Effector CD8-positive, alpha-beta T cell (primary cell): ENCODE measurements at regions not wholly inside any gene's neighbourhood (a gene's known extent, or its start where the extent isn't known, plus 50 kb on each side); places are given as distances from the start of the nearest gene placed in this dataset.
A peak's percentile ranks its signal among the peaks of the same experiment; 100 is the strongest.

Experiments used
- DNase-seq: peaks from one replicate; lab custom pipeline; 2025; lab: John Stamatoyannopoulos, UW

DNA sequence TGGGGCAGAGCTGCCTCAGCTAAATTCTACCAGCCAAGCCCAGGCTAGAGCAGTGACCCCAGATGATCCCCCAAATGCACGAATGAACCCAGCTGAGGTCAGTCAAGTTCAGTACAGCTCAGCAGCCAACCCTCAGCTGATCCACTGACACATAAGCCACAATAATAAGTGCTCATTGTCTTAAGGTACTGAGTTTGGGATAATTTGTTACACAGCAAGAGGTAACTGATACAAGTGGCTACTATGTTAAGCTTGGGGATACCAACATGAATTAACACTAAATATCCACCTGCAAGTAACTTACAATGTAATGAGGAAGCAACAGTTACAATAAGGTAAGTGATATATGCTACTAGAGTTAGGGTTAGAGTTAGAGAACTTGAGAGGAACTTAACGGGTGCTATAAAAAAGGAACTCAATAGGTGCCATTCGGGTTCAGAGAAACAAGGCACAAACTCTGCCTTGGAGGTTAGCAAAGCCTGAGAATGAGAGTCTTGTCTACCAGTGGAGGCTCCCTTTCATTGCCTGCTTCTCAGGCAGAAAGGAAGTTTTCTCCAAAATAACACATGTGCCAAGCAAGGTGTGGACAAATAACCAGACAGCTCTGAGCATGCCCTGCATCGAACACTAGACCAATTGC is 189.4 kb downstream of the ARL4C start:
- DNase-seq, result no peak

DNA sequence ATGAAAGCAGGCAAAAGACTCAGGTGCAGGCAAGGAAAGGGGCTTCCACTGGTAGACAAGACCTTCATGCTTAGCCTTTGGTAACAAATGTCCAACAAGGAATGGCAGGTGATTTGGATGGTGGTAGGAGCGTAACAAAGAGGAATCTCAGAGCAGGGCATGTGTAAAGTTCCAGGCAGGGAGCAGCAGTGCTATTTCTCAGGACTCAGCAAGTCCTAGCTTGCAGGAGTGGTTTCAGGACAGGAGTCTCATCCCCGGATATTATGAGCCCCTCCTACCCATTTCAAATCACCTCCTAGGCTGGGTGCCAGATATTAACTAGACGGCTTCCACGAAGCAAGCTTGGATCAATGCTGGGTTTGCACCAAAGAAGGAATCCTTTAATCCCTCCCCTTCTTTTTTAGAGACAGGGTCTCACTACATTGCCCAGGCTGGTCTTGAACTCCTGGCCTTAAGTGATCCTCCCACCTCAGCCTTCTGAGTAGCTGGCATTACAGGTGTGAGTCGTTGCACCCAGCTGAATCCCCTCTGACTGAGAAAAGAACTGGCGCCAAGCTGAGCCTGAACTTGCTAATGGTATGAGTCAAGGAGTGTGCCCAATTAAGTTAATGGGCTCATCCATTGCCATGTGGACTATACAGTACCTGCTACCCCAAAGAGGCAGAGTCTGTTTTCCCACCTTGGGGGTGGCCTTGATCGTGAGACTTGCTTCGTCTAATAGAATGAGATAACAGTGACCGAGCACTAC is 190.3 kb downstream of the ARL4C start:
- no peak for DNase-seq

DNA sequence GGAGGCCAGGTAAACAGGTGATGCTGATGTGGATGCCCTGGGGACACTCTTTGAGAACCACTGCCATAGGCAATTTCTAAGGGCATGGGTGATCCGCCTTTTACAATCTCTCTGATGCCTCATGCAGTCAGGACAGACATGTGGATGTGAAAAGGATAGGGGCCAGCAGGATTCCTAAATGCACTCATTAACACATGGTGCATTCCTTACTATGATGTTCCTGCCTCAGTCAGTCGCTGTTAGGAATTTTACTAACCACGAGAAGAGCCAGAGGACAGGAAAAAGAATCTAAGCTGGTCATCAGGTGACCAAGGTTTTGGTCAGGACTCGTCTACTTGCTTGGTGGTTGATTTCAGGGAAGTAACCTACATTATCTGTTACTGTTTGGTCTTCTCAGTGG is 191.0 kb downstream of the ARL4C start:
- no peak for DNase-seq

DNA sequence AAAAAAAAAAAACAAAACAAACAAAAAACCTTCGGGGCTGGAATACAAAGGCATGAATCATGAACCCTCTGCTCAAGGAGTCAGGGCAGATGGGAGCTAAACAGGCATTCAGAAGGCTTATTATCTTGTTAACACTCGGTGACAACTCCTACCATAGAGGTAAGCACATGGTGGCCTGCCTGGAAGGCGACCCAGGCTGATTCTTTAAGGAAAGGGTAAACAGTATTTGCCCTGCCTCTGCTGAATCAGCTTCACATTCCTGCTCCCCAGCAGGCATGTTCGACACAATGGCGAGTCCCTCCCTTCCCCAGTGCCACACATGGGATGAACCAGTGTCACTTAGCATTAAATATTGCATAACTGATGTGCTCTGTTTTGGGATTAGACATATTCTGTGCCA is 191.9 kb downstream of the ARL4C start:
- DNase-seq, result no peak

DNA sequence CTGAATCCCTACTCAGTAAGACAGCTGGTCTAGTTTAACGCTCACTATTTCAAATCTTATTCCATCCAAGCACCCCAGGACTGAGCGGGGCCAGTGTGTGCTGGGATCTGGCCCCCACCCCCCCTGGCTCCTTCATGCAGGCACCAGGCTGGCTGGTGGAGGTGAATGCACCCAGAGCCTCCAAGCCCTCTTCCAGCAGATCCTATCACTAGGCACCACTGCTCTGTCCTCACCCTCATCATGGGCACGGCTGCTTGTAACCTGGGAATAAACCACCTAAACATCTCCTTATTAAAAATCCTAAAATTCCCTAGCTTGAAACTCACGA is 194.3 kb downstream of the ARL4C start:
- DNase-seq, result no peak

DNA sequence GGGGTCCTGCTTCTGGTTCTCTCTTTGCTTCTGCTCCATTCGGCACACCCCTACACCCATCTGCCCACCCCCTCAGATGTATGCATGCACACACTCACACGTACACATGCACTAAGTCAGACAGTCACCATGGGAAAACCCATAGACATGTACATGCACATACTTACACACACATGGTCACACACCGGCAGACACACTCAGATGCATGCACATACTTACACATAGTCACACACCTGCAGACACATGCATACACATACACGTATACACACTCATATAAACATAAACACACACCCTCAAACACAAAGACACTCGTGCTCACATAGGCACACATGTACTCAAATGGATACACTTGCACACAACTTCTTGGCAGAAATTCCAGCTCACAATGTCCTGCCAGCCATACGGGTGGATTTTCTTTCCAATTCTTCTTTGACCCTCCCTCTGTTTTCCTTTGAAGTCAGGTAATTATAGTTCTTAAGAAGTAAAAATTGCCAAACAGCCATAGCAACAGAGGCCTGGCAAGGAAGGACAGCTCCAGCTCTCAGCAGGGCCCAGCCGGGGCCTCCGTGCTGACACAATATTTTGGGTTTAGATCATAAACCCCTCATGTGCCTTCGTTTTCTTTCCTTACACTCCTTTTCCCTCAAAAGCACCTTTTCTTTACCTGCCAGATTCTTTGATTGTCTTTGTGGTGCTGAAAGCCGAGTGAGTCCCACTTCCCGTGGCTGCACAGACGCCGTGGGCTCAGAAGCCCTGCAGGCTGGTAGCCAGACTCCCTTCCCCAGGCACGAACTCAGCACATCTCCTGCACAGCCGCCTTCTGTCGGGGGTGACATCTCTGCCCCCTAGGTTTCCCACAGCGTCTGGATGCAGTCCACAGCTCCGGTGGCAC is 195.7 kb downstream of the ARL4C start:
- DNase-seq, result no peak

DNA sequence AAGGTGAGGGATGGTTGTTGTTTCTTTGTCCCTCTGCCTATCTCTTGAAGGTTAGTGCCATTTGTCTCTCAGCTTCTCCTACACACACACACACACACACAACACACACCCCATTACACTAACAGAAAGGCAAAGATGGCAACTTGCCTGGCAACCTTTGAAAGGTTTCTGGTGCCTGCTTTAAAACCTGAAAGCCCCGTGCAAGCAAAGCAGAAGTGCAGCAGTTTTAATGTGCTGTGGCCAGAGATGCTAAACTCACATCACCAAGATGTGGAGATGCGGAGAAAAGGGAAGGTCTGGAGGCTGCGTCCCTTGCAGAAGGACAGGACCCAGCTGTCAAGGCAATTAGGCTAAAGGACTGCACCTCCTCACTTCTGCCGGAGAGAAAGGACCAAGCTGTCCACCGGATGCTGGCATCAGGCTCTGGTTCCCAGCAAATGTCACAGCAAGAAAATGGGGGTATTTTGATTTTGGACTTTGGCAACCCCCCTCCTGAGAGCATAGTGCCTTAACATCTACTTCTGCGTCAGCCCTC is 196.4 kb downstream of the ARL4C start:
- DNase-seq, result no peak

DNA sequence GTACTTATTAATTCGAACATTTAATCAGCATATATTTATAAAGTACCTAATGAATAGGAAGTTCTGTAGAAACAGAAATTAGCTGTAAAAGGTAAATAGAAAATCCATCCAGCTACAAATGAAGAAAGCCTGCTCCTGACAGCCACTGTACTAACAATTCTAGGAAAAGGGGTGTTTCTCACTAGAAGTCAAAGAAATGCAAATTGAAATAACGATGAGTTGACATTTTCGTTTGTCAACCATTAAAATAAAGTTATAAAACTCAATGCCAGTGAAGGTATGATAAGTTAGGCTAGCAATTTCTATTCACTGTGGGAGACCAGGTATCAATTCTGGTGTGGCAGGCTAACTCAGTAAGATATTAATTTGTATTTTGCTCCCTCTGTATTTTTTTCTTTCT is 198.0 kb downstream of the ARL4C start:
- DNase-seq, result no peak

DNA sequence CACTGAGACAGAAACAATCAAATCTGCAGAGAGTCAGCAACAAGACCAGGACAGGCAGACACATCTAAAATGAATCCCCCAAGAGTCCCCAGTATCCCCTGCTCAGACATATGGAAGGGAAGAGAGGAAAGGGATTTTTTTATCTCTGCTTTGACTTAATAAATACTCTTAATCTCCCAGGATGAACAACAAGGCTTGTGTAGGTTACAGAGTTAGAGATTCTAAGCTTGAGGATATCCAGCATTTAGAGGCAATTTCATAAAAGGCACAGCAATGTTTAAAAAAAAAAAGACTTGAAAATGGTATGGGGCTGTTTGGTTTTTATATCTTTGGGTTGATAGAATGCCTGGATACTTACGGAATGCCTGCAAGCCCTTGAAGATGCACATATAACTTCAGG is 199.9 kb downstream of the ARL4C start:
- DNase-seq, result no peak

DNA sequence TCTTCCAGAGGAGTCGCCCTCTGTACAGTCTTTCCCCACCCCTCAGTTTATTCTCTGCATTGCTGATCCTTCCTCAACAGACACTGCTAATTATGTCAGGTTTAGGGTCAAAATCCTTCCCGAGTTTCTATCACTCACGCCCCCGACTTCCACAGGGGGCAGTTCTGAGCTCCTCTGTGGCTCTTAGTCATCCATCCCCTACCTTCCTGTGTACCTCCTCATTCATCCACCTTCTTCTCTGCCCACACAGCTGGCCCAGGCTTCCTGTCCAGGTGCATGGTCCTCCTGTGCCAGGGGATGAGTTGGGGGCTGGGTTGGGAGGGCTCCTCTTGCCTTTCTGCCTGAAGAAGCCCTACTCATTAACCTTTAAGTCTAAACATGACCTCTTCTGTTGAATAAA is 202.9 kb downstream of the ARL4C start:
- DNase-seq, result no peak

DNA sequence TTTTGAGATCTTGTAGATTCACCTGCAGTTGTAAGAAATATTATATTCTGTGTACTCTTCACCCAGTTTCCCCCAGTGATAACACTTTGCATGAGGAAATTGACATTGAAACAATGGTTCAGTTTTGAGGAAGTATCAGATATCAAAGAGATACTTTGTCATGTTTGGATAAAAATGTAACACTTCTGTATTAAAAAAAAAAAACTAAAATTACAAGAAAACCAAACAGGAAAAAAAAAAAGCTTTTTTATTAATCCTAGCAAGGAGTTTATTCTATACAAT is 204.0 kb downstream of the ARL4C start:
- DNase-seq, result no peak

DNA sequence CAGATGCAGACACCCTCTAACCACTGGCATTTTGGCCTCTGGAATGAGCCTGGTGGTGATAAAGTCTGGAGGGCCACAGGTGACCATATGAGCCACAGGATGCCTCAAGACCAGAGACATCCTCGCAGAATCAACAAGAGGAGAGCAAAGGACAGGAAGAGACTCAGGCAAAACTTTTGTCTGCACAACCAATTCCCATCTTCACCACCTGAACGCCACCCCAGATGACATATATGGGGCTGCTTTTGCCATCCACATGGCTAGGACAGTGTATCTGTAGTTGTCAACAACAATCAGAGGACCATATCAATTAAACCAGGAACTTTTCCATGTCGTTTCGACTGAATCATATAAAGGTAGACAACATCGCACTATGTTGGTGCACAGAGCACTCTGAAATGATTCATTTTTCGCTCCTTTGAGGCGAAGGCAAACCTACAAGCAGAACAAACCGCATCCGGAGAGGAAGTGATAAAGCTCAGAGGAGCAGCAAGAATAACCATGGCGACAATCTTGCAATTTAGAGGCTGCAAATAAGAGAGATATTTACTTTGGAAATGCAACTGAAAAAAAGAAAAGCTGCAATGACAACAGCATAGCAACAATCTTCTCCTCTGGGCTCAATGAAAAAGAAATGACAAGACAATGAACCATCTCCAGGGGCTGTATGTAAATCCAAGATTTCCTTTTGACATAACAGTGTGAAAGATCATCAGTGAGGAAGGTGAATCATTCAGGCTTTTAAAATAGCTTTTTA is 204.5 kb downstream of the ARL4C start:
- DNase-seq, result peak; percentile 40

DNA sequence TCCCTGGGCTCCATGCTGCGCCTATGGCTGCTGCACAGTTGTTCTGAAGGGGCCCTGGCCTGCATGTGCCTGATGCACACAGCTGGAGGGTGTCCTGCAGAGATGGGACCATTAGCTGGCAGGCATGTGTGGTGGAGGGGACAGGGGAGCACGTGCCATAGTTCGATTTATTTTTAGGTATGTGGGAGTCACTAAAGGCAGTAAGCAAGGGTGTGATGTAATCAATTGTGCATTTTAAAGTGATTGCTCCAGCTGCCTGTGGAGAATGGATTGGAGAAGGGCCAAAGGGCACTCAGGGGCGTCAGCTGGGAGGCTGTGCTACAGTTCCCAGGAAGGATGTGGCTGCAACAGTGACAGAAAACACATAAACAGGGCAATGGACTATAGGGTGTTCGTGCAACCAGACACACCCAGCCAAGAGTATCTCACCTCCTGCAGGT is 205.1 kb downstream of the ARL4C start:
- DNase-seq, result no peak

DNA sequence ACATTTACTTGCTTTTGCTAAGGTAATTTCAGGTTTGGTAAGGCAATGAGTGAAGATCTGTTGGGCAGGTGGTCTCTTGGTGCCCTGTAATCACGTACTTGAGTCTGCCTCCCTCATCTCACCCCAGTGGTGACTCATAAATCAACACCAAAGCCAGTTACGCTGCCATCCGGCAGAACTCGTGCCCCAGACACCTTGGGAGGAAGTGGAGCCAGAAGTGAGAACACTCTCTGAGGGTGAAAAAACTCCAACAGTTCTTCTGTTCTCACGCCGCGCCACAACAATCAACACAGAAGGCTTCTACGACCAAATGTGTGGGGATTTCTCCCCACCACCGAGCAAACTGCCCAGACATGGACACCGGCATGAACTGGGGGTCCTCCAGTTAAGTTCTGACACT is 206.2 kb downstream of the ARL4C start:
- DNase-seq, result peak; percentile 53

DNA sequence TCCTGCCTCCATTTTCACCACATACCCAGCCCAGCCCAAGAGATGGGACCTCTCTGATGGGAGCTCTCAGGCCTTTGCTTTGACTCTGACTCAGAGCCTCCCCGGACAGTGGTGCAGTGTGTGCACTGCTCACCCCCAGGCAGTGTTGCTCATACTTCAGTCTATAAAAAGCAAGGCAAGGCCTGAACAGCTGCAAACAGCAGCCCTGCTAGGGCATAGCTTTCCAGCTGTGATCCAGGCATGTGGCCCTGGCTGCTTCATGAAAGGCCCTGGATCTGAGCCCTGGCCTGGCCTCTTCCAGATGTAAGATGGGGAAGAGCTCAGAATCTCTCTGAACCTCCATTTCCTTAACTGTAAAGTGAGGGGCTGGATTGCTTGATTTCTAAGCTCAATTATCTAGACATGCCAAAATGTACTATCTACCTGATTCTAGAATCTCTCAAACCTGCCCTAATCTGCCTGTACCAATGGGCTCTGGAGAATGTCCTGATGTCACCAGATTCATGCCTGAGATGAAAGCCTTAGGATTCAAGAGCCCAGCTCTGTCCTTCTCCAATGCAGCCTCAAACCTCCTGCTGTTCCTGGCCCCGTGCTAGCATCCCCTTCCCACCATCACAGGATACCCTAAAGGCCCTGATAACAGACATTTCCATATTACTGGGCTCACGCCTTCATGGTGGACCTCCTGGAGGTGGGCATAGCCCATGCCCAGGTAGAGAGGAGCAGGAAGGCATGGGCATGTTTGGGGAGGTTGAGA is 206.9 kb downstream of the ARL4C start:
- no peak for DNase-seq

DNA sequence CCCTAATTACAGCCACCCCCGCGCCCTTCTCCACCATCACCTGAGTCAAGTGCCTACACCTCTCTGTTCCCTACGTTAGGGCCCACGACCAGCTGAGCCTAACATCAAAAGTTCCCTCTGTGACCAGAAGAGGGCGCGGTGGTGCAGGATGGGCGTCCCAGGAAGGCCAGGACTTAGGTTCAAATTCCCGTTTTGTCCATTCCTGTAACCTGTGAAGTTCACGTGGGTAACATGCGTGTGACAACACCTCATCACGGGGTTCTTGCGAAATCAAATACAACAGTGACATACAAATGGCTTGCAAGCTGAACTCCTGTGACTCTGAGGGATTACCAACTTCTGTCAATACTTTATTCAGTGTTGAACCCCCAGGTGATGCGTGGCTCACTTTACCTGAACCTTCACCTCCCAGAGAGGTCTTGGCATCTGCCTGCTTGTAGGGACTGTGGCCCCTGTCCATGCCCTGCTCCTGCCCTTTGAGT is 207.9 kb downstream of the ARL4C start:
- DNase-seq, result peak; percentile 52

DNA sequence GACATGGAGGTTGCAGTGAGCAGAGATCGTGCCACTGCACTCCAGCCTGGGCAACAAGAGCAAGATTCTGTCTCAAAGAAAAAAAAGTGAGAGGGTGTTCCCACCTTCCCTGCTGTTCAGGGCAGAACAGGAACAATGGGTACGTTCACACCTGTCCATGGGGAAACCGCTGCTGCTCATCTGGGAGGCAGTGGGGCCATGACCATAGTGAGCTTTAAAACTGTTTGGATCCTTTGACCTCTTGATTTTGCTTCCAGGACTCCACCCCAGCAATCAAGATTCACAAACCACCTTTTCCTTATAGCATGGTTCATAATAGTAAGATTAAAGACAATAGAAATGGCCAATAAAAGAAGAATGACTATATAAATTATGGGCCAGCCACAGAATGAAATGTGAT is 209.2 kb downstream of the ARL4C start:
- DNase-seq, result no peak

DNA sequence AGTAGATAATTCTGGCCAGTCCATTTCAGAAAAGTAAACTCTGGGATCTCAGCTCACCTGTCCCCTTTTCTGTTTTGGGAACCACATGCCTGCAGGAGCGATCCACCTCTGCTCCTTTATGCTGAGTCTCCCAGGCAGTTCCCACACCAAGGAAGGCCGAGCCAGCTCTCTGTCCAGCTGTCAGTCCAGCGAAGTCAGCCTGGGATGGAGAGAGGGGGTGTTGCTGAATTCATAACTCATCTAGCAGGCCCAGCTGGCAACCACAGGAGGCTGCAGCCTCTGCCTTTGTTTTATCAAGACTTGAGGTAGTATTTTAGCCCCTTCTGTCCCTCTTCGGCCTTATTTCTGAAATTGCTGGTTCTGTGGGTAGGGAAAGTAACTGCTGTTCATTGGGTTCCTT is 209.9 kb downstream of the ARL4C start:
- no peak for DNase-seq

DNA sequence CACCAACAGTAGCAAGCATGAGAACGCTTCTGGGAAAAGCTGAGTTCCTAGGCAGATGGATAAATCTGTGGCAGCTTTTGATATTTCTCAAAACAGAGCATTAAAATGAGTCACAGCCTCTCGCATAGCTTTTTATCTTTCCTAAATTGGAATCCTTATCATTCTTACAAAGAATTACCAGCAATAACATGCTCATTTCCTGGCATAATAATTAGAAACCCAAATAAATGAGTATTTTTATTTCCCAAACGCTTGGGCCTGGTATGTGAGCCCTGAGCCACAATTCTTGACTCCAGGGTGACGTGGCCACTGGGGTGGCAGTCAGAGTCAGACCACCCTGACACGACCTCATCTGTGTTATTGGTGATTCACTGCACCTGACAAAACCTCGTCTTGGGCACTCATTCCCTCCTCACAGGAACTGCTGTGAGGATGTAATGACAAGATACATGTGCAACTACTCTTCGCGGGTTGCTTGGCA is 210.7 kb downstream of the ARL4C start:
- no peak for DNase-seq

DNA sequence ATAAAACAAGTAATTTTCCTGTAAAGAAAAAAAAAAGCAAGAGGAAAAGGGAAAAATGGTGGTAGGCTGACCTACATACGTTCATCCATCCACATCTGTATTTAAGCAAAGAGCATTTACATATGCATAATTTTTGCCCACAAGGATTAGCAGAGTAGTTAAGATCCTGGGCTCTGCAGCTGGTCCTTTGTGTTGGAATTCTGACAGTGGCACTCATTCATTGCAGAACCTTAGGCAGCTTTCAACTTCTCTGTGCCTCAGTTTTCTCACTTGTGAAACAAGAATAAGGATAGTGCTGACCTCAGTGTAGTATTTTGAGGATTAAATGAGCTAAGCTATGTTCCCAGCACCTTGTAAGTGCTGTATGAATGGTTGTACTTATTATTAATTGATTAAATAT is 211.3 kb downstream of the ARL4C start:
- no peak for DNase-seq

DNA sequence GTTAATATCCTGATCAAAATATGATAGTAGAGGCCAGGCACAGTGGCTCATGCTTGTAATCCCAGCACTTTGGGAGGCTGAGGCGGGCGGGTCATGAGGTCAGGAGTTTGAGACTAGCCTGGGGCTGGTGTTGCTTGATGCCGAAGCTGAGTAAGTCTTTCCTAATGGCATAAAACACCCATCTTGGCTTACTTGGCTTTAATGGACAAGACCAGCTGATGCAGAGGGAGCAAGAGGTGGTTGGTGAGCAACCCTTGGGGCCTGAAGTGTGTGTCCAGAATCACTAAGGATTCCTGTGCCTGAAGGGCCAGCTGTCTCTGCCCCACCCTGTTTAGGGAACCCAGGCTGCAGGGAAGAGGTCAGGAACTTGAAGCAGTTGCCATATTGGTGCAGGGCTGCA is 217.2 kb downstream of the ARL4C start:
- DNase-seq, result no peak
